H1 (cell line): ENCODE measurements at regions not wholly inside any gene's neighbourhood (a gene's known extent, or its start where the extent isn't known, plus 50 kb on each side); places are given as distances from the start of the nearest gene placed in this dataset.

Experiments used
- CTCF ChIA-PET: fragments of 300-600 bp; sonication (Branson Sonifier 250); formaldehyde crosslinking; loops from one replicate; lab custom pipeline; 2021; ENCODE audit not compliant: partially characterized antibody; lab: Charles Lee
- POLR2A ChIA-PET: fragments of 300-600 bp; sonication (Branson Sonifier 250); formaldehyde crosslinking; loops from one replicate; lab custom pipeline; 2021; ENCODE audit warnings: inconsistent platforms; ENCODE audit not compliant: partially characterized antibody; lab: Charles Lee
- DNase-seq, 2 experiments: peaks; one replicate each; pipeline versions ENCODE4 v3.0.0 to v3.0.0-alpha.2; 2010 to 2022; ENCODE audit warnings: low spot score in 2 of 2, low read depth in 1 of 2, mixed read lengths in 1 of 2
- FAIRE-seq: peaks from 2 replicates; lab custom pipeline; 2011; peaks lifted over from hg19 to GRCh38; lab: Jason Lieb, UNC
- H2AFZ ChIP-seq: 2 replicates; pipeline ENCODE4 v1.8.1; 2012; ENCODE audit warnings: low read length, inconsistent platforms
- H2AK5ac ChIP-seq: 2 replicates; pipeline ENCODE4 v1.6.1; 2013; ENCODE audit warnings: low read depth, low read length
- H2BK120ac ChIP-seq: replicated peaks from 2 replicates; pipeline ENCODE3; 2013; ENCODE audit warnings: low read depth, low read length, inconsistent platforms
- H2BK12ac ChIP-seq: 2 replicates; pipeline ENCODE4 v1.6.1; 2013; ENCODE audit warnings: low read depth, low read length
- H2BK15ac ChIP-seq: 2 replicates; pipeline ENCODE4 v1.6.1; 2013; ENCODE audit warnings: low read length
- H2BK20ac ChIP-seq: 2 replicates; pipeline ENCODE4 v1.6.1; 2013; ENCODE audit warnings: low read length
- H2BK5ac ChIP-seq: 2 replicates; pipeline ENCODE4 v1.6.1; 2013; ENCODE audit warnings: low read depth, low read length
- H3K14ac ChIP-seq: 2 replicates; pipeline ENCODE4 v1.6.1; 2013; ENCODE audit warnings: inconsistent platforms; ENCODE audit not compliant: insufficient read length
- H3K18ac ChIP-seq: 2 replicates; pipeline ENCODE4 v1.6.1; 2013; ENCODE audit warnings: low read length; ENCODE audit errors: extremely low read depth
- H3K23ac ChIP-seq: 2 replicates; pipeline ENCODE4 v1.6.1; 2013; ENCODE audit warnings: inconsistent platforms; ENCODE audit not compliant: insufficient read length
- H3K23me2 ChIP-seq: 2 replicates; pipeline ENCODE4 v1.6.1; 2013; ENCODE audit warnings: low read depth, low read length
- H3K27ac ChIP-seq: 2 replicates; pipeline ENCODE4 v1.6.1; 2011; ENCODE audit warnings: low read depth, low read length, inconsistent platforms
- H3K27me3 ChIP-seq, 4 experiments: replicated peaks in 1 of 4; 1 replicate in 1 of 4; 2 replicates in 3 of 4; pipeline versions ENCODE4 v1.6.1 to v1.8.1; 2011 to 2013; ENCODE audit warnings: low read length in 3 of 4, mild to moderate bottlenecking in 3 of 4, inconsistent platforms in 2 of 4, mixed read lengths in 2 of 4, moderate library complexity in 1 of 4; ENCODE audit not compliant: control insufficient read depth in 3 of 4, insufficient read depth in 3 of 4; ENCODE audit errors: extremely low read depth in 1 of 4
- H3K36me3 ChIP-seq, 4 experiments: 2 replicates each; pipeline versions ENCODE4 v1.6.1 to v1.8.1; 2011 to 2013; ENCODE audit warnings: mild to moderate bottlenecking in 4 of 4, low read length in 3 of 4, moderate library complexity in 2 of 4, control low read depth in 1 of 4, inconsistent platforms in 1 of 4; ENCODE audit not compliant: insufficient read depth in 4 of 4, control insufficient read depth in 2 of 4
- H3K4ac ChIP-seq: replicated peaks from 2 replicates; pipeline ENCODE3; 2013; ENCODE audit warnings: low read length, low read depth, mixed read lengths, inconsistent platforms; ENCODE audit not compliant: insufficient read length
- H3K4me1 ChIP-seq, 4 experiments: replicated peaks in 1 of 4; 1 replicate in 1 of 4; 2 replicates in 3 of 4; pipeline versions ENCODE4 v1.6.1 to v1.8.1; 2011 to 2013; ENCODE audit warnings: low read length in 3 of 4, inconsistent platforms in 2 of 4, mixed read lengths in 1 of 4; ENCODE audit not compliant: insufficient read depth in 4 of 4, control insufficient read depth in 3 of 4
- H3K4me2 ChIP-seq, 2 experiments: 2 replicates each; pipeline versions ENCODE4 v1.6.1 to v1.8.1; 2011 to 2013; ENCODE audit warnings: low read depth in 2 of 2, low read length in 2 of 2, control low read depth in 1 of 2, inconsistent platforms in 1 of 2, mild to moderate bottlenecking in 1 of 2; ENCODE audit not compliant: insufficient read depth in 1 of 2
- H3K4me3 ChIP-seq, 4 experiments: fragments of 200-600, 300-600 bp in 1 of 4; sonication (generic), shearing (Covaris generic), sonication (Bioruptor Twin) in 1 of 4; 2 replicates each; pipeline versions ENCODE4 v1.5.1 to v1.8.1; 2011 to 2016; ENCODE audit warnings: low read length in 4 of 4, low read depth in 3 of 4, control low read depth in 2 of 4, inconsistent platforms in 2 of 4, mild to moderate bottlenecking in 2 of 4, mixed read lengths in 1 of 4, moderate library complexity in 1 of 4; ENCODE audit not compliant: insufficient read depth in 2 of 4; ENCODE audit errors: extremely low read depth in 1 of 4
- H3K56ac ChIP-seq: replicated peaks from 2 replicates; pipeline ENCODE3; 2013; ENCODE audit warnings: low read depth, mild to moderate bottlenecking, mixed read lengths, low read length, inconsistent platforms; ENCODE audit not compliant: insufficient read length
- H3K79me1 ChIP-seq: 2 replicates; pipeline ENCODE4 v1.6.1; 2013; ENCODE audit warnings: low read depth, low read length, control low read depth
- H3K79me2 ChIP-seq, 2 experiments: 2 replicates each; pipeline versions ENCODE4 v1.6.1 to v1.8.1; 2012 to 2013; ENCODE audit warnings: low read length in 2 of 2, mild to moderate bottlenecking in 2 of 2, inconsistent platforms in 1 of 2; ENCODE audit not compliant: insufficient read depth in 2 of 2, control insufficient read depth in 1 of 2
- H3K9ac ChIP-seq, 4 experiments: replicated peaks in 1 of 4; 1 replicate in 1 of 4; 2 replicates in 3 of 4; pipeline versions ENCODE4 v1.6.1 to v1.8.1; 2011 to 2013; ENCODE audit warnings: low read depth in 3 of 4, low read length in 3 of 4, control low read depth in 2 of 4, mild to moderate bottlenecking in 2 of 4, moderate library complexity in 2 of 4, inconsistent platforms in 1 of 4; ENCODE audit errors: extremely low read depth in 1 of 4
- H3K9me3 ChIP-seq, 2 experiments: 2 replicates each; pipeline versions ENCODE4 v1.6.1 to v1.8.1; 2012 to 2013; ENCODE audit warnings: mild to moderate bottlenecking in 2 of 2, moderate library complexity in 2 of 2, control low read depth in 1 of 2, inconsistent platforms in 1 of 2, low read depth in 1 of 2, low read length in 1 of 2, mixed read lengths in 1 of 2; ENCODE audit not compliant: insufficient read depth in 2 of 2
- H4K20me1 ChIP-seq, 2 experiments: replicated peaks in 1 of 2; 2 replicates each; pipeline versions ENCODE3 to v1.8.1; 2011 to 2013; ENCODE audit warnings: inconsistent platforms in 2 of 2, low read length in 2 of 2, mild to moderate bottlenecking in 1 of 2; ENCODE audit not compliant: insufficient read depth in 2 of 2, control insufficient read depth in 1 of 2
- H4K5ac ChIP-seq: 2 replicates; pipeline ENCODE4 v1.6.1; 2013; ENCODE audit warnings: low read length, low read depth, mixed read lengths, inconsistent platforms; ENCODE audit not compliant: insufficient read length
- H4K8ac ChIP-seq: 2 replicates; pipeline ENCODE4 v1.8.0; 2013; ENCODE audit warnings: mild to moderate bottlenecking, moderate library complexity, low read length, inconsistent platforms; ENCODE audit not compliant: insufficient read depth; ENCODE audit errors: extremely low read depth
- H4K91ac ChIP-seq: replicated peaks from 2 replicates; pipeline ENCODE3; 2013; ENCODE audit warnings: low read length, mixed read lengths, inconsistent platforms; ENCODE audit not compliant: insufficient read length
- BCL11A ChIP-seq, 2 experiments: IDR thresholded peaks; one replicate each; pipeline ENCODE4 v1.6.1; 2011; ENCODE audit warnings: low read depth in 2 of 2, low read length in 2 of 2, mild to moderate bottlenecking in 2 of 2
- BRCA1 ChIP-seq: IDR thresholded peaks from 2 replicates; pipeline ENCODE4 v1.6.1; 2012; ENCODE audit warnings: low read depth, low read length, improper control_type of control experiment
- CHD2 ChIP-seq: IDR thresholded peaks from 2 replicates; pipeline ENCODE4 v1.6.1; 2012; ENCODE audit warnings: low read length, improper control_type of control experiment
- GABPA ChIP-seq: IDR thresholded peaks from 2 replicates; pipeline ENCODE4 v1.6.1; 2011; ENCODE audit warnings: mild to moderate bottlenecking, low read length, moderate library complexity, borderline replicate concordance; ENCODE audit not compliant: insufficient read depth
- JUN ChIP-seq: IDR thresholded peaks from 2 replicates; pipeline ENCODE4 v1.6.1; 2011; ENCODE audit warnings: low read depth, mild to moderate bottlenecking, improper control_type of control experiment, low read length
- KDM1A ChIP-seq: fragments of 200-600, 300-600 bp; sonication (generic); IDR thresholded peaks from 2 replicates; pipeline ENCODE4 v1.7.1; 2016; ENCODE audit warnings: mild to moderate bottlenecking, low read length, borderline replicate concordance
- KDM5A ChIP-seq: fragments of 200-600 bp; IDR thresholded peaks from 2 replicates; pipeline ENCODE4 v1.7.1; 2012; ENCODE audit warnings: mild to moderate bottlenecking, low read length, inconsistent platforms, mixed read lengths
- RAD21 ChIP-seq, 2 experiments: IDR thresholded peaks in 1 of 2; conservative IDR thresholded peaks in 1 of 2; 2 replicates each; pipeline ENCODE4 v1.6.1; 2011; ENCODE audit warnings: low read depth in 2 of 2, low read length in 2 of 2, improper control_type of control experiment in 1 of 2, inconsistent platforms in 1 of 2, mild to moderate bottlenecking in 1 of 2, moderate library complexity in 1 of 2
- RNF2 ChIP-seq: fragments of 200-900, 300-1000 bp; sonication (generic); IDR thresholded peaks from 2 replicates; pipeline ENCODE4 v1.7.1; 2016; ENCODE audit warnings: borderline replicate concordance, low read depth, mild to moderate bottlenecking, antibody characterized with exemption, low read length; ENCODE audit not compliant: poor library complexity, severe bottlenecking; ENCODE audit errors: missing control alignments
- SIN3A ChIP-seq, 2 experiments: IDR thresholded peaks in 1 of 2; conservative IDR thresholded peaks in 1 of 2; 2 replicates each; pipeline ENCODE4 v1.6.1; 2011 to 2012; ENCODE audit warnings: low read length in 2 of 2, improper control_type of control experiment in 1 of 2, low read depth in 1 of 2, mild to moderate bottlenecking in 1 of 2
- SIRT6 ChIP-seq: IDR thresholded peaks from one replicate; pipeline ENCODE4 v1.7.1; 2012; ENCODE audit warnings: low read length, inconsistent platforms
- TAF1 ChIP-seq: IDR thresholded peaks from 2 replicates; pipeline ENCODE4 v1.6.1; 2011; ENCODE audit warnings: mild to moderate bottlenecking, low read depth, low read length
- TAF7 ChIP-seq: optimal IDR thresholded peaks from 2 replicates; pipeline ENCODE3; 2011; ENCODE audit warnings: low read depth, mild to moderate bottlenecking, inconsistent platforms, low read length, moderate library complexity, borderline replicate concordance
- TBP ChIP-seq: IDR thresholded peaks from 2 replicates; pipeline ENCODE4 v1.6.1; 2011; ENCODE audit warnings: low read depth, low read length, improper control_type of control experiment
- ZNF274 ChIP-seq: IDR thresholded peaks from 2 replicates; pipeline ENCODE4 v1.7.0; 2012; ENCODE audit warnings: low read length, borderline replicate concordance; ENCODE audit errors: extremely low read depth
- WGBS, 2 experiments: shearing (Covaris generic) in 1 of 2; methylation state at CpG; one replicate each; pipeline versions ENCODE4 v1.1.6 to v1.1.7; 2013 to 2015; ENCODE audit warnings: low lambda C conversion rate in 2 of 2, mixed read lengths in 2 of 2, inconsistent platforms in 1 of 2, low coverage in 1 of 2, missing lambda C conversion rate in 1 of 2; ENCODE audit not compliant: insufficient replicate concordance in 2 of 2, insufficient coverage in 1 of 2, insufficient read length in 1 of 2; ENCODE audit errors: extremely low coverage in 1 of 2, missing lambda C conversion rate in 1 of 2; 5-methylcytosine and 5-hydroxymethylcytosine counted together

DNA sequence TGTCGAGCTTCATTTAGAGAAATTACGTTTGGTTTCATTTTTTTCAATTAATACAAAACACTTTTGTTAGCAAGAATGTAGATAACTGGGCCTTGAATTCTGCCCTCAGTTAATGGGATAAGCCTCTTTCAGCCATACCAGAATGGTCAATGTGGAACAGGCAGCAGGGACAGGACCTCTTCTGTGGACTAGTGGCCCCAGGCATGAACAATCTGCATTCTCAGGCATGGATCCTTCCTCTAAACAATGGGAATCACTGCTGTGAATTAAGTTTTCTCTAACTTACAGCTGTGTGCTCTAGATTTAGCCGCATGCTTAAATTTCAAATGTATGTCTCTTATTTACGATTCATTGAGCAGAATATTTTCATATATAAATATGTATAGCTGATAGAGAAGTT lies 237.7 kb upstream of the PRKCQ start:
- no peak overlapping the region for H3K9ac ChIP-seq
- H4K8ac ChIP-seq = no peak overlapping the region
- H3K4me2 ChIP-seq = no peak overlapping the region
- no peak overlapping the region for H3K23ac ChIP-seq
- H3K4me3 ChIP-seq = no peak overlapping the region
- no peak overlapping the region for H2BK15ac ChIP-seq
- H3K27me3 ChIP-seq = no peaks in the 10 kb centered on the region
- no peak overlapping the region for H3K18ac ChIP-seq
- H2BK20ac ChIP-seq = no peak overlapping the region
- no peak overlapping the region for H3K14ac ChIP-seq
- no peak overlapping the region for H3K56ac ChIP-seq
- 83% methylated on average over 4 of the region's 4 CpGs; no CpG with 5 or more reads in 1 of the 2 experiments for WGBS, 2 experiments
- no peak overlapping the region for H2BK120ac ChIP-seq
- H3K27ac ChIP-seq = no peak overlapping the region
- H4K20me1 ChIP-seq = no peaks in the 10 kb centered on the region
- peaks cover 0 to 15% (median 2%) of the 10 kb centered on the region in 4 experiments; a peak in 5 of 7 replicates for H3K4me1 ChIP-seq
- no peak overlapping the region for H4K91ac ChIP-seq
- H3K79me2 ChIP-seq = no peaks in the 10 kb centered on the region
- H3K79me1 ChIP-seq = no peaks in the 10 kb centered on the region
- H3K9me3 ChIP-seq = no peaks in the 10 kb centered on the region
- POLR2A ChIA-PET = no interaction called here
- H3K36me3 ChIP-seq = no peaks in the 10 kb centered on the region
- H3K4ac ChIP-seq = no peak overlapping the region
- H4K5ac ChIP-seq = no peak overlapping the region
- no peaks in the 10 kb centered on the region for H3K23me2 ChIP-seq
- CTCF ChIA-PET = interaction anchor here (0.9 to 1.3 kb wide), 3 partner anchors 21 to 115 kb away, joined by 3 to 5 read pairs (median 4); no protein-coding TSS in a partner anchor
- DNase-seq (no peak), FAIRE-seq (no peak)
- H2BK5ac ChIP-seq = no peak overlapping the region
- H2BK12ac ChIP-seq = no peak overlapping the region; the same call in 1 of the 2 replicates
- no peak overlapping the region for H2AK5ac ChIP-seq
- H2AFZ ChIP-seq = no peak overlapping the region
- TF ChIP-seq TAF1 = no peak
- no peak for TF ChIP-seq KDM1A
- TF ChIP-seq ZNF274 = no peak
- no peak for TF ChIP-seq GABPA
- no peak for TF ChIP-seq BRCA1
- no peak for TF ChIP-seq CHD2
- no peak for TF ChIP-seq TAF7
- TF ChIP-seq TBP = no peak
- TF ChIP-seq SIN3A (conservative IDR thresholded peaks at IDR 0.05 in 1 of 2, IDR thresholded peaks at IDR 0.05 in 1 of 2; ENCODE audit: low read depth in 1 of 2, low read length in 2 of 2) = no peak
- no peak for TF ChIP-seq RAD21 (IDR thresholded peaks at IDR 0.05 in 1 of 2, conservative IDR thresholded peaks at IDR 0.05 in 1 of 2; ENCODE audit: low read depth in 2 of 2, low read length in 2 of 2)
- no peak for TF ChIP-seq JUN
- TF ChIP-seq SIRT6 = no peak
- TF ChIP-seq BCL11A (IDR thresholded peaks at IDR 0.05; ENCODE audit: low read depth in 2 of 2, low read length in 2 of 2) = no peak
- no peak for TF ChIP-seq KDM5A
- TF ChIP-seq RNF2 = no peak
